HepG2 (cell line): ENCODE measurements at regions not wholly inside any gene's neighbourhood (a gene's known extent, or its start where the extent isn't known, plus 50 kb on each side); places are given as distances from the start of the nearest gene placed in this dataset.

Source experiments
- ATAC-seq: fragments of 200-7000 bp; cut with Tn5 transposase; 3 replicates; pipeline ENCODE4 v1.9.1; 2020; ENCODE audit warnings: mild to moderate bottlenecking, moderate library complexity
- BruUV-seq: library from RNA; stranded (reverse); fragments of 400-500 nt; replicated peaks from 2 replicates; lab custom pipeline; 2021; lab: Mats Ljungman, UMichigan
- CTCF ChIA-PET: fragments of 300-600 bp; formaldehyde crosslinking; extraction: SDS; loops from one replicate; lab custom pipeline; 2021; ENCODE audit warnings: low total read pairs, inconsistent platforms, low intra/inter-chr PET ratio; lab: Yijun Ruan, JAX
- POLR2A ChIA-PET: fragments of 350-600 bp; sonication (Branson Sonifier 250); formaldehyde crosslinking; loops from one replicate; lab custom pipeline; 2020; ENCODE audit warnings: antibody characterized with exemption, inconsistent platforms; lab: Yijun Ruan, JAX
- DNase-seq: peaks from one replicate; pipeline ENCODE4 v3.0.0-alpha.2; 2015; ENCODE audit warnings: low spot score
- FAIRE-seq: peaks from 3 replicates; lab custom pipeline; 2011; peaks lifted over from hg19 to GRCh38; lab: Jason Lieb, UNC
- H2AFZ ChIP-seq: one replicate; pipeline ENCODE4 v1.6.1; 2011; ENCODE audit warnings: low read length, inconsistent platforms
- H3K27ac ChIP-seq: fragments of 300-600 bp; 3 replicates; pipeline ENCODE4 v1.8.0; 2011; ENCODE audit warnings: mixed run types, mild to moderate bottlenecking, mixed read lengths, low read length, inconsistent platforms; ENCODE audit not compliant: insufficient read depth; ENCODE audit errors: extremely low read length
- H3K27me3 ChIP-seq, 2 experiments: fragments of 200-600 bp in 1 of 2; 2 replicates in 1 of 2; 3 replicates in 1 of 2; pipeline versions ENCODE4 v1.6.0 to v1.8.0; 2011; ENCODE audit warnings: low read length in 2 of 2, mild to moderate bottlenecking in 2 of 2, moderate library complexity in 2 of 2, inconsistent platforms in 1 of 2; ENCODE audit not compliant: insufficient read depth in 2 of 2, control insufficient read depth in 1 of 2
- H3K36me3 ChIP-seq, 2 experiments: fragments of 200-600 bp in 1 of 2; replicated peaks in 1 of 2; 2 replicates in 1 of 2; 3 replicates in 1 of 2; pipeline versions ENCODE4 v1.5.1 to v1.8.0; 2011; ENCODE audit warnings: low read length in 2 of 2, inconsistent platforms in 1 of 2; ENCODE audit not compliant: insufficient read depth in 2 of 2, control insufficient read depth in 1 of 2
- H3K4me1 ChIP-seq: 2 replicates; pipeline ENCODE4 v1.5.1; 2012; ENCODE audit warnings: low read length, inconsistent platforms; ENCODE audit not compliant: insufficient read depth
- H3K4me2 ChIP-seq: 2 replicates; pipeline ENCODE4 v1.6.0; 2011; ENCODE audit warnings: low read depth, low read length, inconsistent platforms
- H3K4me3 ChIP-seq, 3 experiments: fragments of 200-600 bp in 1 of 3; sonication (generic), shearing (Covaris generic) in 1 of 3; replicated peaks in 1 of 3; 2 replicates each; pipeline ENCODE4 v1.5.1; 2011 to 2016; ENCODE audit warnings: low read length in 3 of 3, inconsistent platforms in 2 of 3, low read depth in 2 of 3, mild to moderate bottlenecking in 2 of 3, control low read depth in 1 of 3, mixed read lengths in 1 of 3; ENCODE audit not compliant: insufficient read depth in 1 of 3
- H3K79me2 ChIP-seq: one replicate; pipeline ENCODE4 v1.6.1; 2011; ENCODE audit warnings: low read length, inconsistent platforms; ENCODE audit not compliant: insufficient read depth
- H3K9ac ChIP-seq: 2 replicates; pipeline ENCODE4 v1.6.0; 2011; ENCODE audit warnings: mild to moderate bottlenecking, low read depth, low read length, inconsistent platforms; ENCODE audit not compliant: insufficient read depth
- H3K9me3 ChIP-seq: 2 replicates; pipeline ENCODE4 v1.5.1; 2012; ENCODE audit warnings: mild to moderate bottlenecking, low read length
- H4K20me1 ChIP-seq: 2 replicates; pipeline ENCODE4 v1.6.0; 2011; ENCODE audit warnings: inconsistent platforms, mild to moderate bottlenecking, low read length, moderate library complexity; ENCODE audit not compliant: insufficient read depth
- FLYWCH1 ChIP-seq: sonication (generic); formaldehyde crosslinking; IDR thresholded peaks from 2 replicates; pipeline ENCODE4 v1.8.1; 2023; ENCODE audit warnings: mild to moderate bottlenecking, missing genetic modification reagents
- GABPB1 ChIP-seq: IDR thresholded peaks from 2 replicates; pipeline ENCODE4 v1.6.1; 2016; ENCODE audit warnings: mild to moderate bottlenecking, missing genetic modification reagents, moderate library complexity, missing compliant biosample characterization
- PRMT3 ChIP-seq: sonication (generic); formaldehyde crosslinking; IDR thresholded peaks from 2 replicates; pipeline ENCODE4 v1.8.1; 2022; ENCODE audit warnings: low read depth, mild to moderate bottlenecking, moderate library complexity, missing genetic modification reagents, borderline replicate concordance
- SMC3 ChIP-seq: IDR thresholded peaks from 2 replicates; pipeline ENCODE4 v1.6.1; 2011; ENCODE audit warnings: low read length, improper control_type of control experiment
- TBL1XR1 ChIP-seq: fragments of 150-350 bp; IDR thresholded peaks from 2 replicates; pipeline ENCODE4 v1.6.1; 2014; ENCODE audit warnings: borderline replicate concordance, low read length; ENCODE audit not compliant: partially characterized antibody
- ZBTB42 ChIP-seq: sonication (generic); formaldehyde crosslinking; IDR thresholded peaks from 2 replicates; pipeline ENCODE4 v1.5.0; 2020; ENCODE audit warnings: mild to moderate bottlenecking, missing genetic modification reagents
- ZIK1 ChIP-seq: sonication (generic); formaldehyde crosslinking; IDR thresholded peaks from 2 replicates; pipeline ENCODE4 v1.5.0; 2020; ENCODE audit warnings: mild to moderate bottlenecking, low read depth, missing genetic modification reagents, borderline replicate concordance
- ZNF235 ChIP-seq: sonication (generic); formaldehyde crosslinking; IDR thresholded peaks from 2 replicates; pipeline ENCODE4 v1.8.1; 2023; ENCODE audit warnings: mild to moderate bottlenecking, missing genetic modification reagents, borderline replicate concordance
- WGBS: methylation state at CpG from one replicate; pipeline ENCODE4 v1.1.6; 2017; ENCODE audit warnings: low lambda C conversion rate; 5-methylcytosine and 5-hydroxymethylcytosine counted together
- in situ Hi-C: cut with HindIII; loops from 2 replicates; pipeline ENCODE4 v1.10.0; 2017; ENCODE audit warnings: low pct_unique_long_range_greater_than_20kb; ENCODE audit not compliant: extremely low pct_ligation_motif_present
- intact Hi-C: fragments of 100-400 bp; cut with micrococcal nuclease; formaldehyde crosslinking; loops from one replicate; pipeline ENCODE4 v1.10.0; 2022; ENCODE audit not compliant: unreplicated experiment
- TF ChIP-seq, protein P1 (sequence below): sonication (generic); formaldehyde crosslinking; IDR thresholded peaks from 2 replicates; pipeline ENCODE4 v1.4.0; 2020; ENCODE audit warnings: low read depth, mild to moderate bottlenecking, missing genetic modification reagents

DNA sequence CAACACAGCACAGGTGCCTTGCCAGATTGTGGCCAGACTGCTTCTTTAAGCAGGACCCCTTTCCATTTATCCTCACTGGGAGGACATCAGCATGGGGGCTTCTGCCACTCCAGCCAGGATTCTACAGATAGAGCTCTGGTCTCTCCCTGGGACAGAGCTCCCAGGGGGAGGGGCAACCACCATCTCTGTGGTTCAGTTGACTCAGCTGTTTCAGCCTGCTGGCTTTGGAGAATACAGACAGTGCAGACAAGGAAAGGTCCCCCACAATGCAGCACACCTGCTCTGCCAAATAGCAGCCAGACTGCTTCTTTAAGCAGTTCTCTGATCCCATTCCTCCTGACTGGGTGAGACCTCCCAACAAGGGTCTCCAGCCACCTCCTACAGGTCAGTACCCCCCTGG lies 132.8 kb downstream of the OR2K2 start:
- FAIRE-seq, result no peak
- ChIA-PET CTCF (no interaction called here), POLR2A (no interaction called here)
- Histone ChIP-seq H4K20me1 (no peaks in the 10 kb centered on the region), H3K4me3 (no peak overlapping the region), H3K36me3 (no peaks in the 10 kb centered on the region), H3K4me1 (peaks cover 9% of the 10 kb centered on the region; the same call in 1 of the 2 replicates), H3K4me2 (no peak overlapping the region), H2AFZ (no peak overlapping the region), H3K27ac (no peak overlapping the region), H3K79me2 (no peaks in the 10 kb centered on the region), H3K9me3 (no peaks in the 10 kb centered on the region), H3K27me3 (no peaks in the 10 kb centered on the region; a peak in 1 of 5 replicates), H3K9ac (no peak overlapping the region)
- intact Hi-C loops, result no loop called here
- ATAC-seq, result no peak
- no peak for TF ChIP-seq PRMT3 (CRISPR knock-in tag)
- TF ChIP-seq FLYWCH1, result no peak
- in situ Hi-C loops, result no loop called here
- BruUV-seq, result no TSS peak
- DNase-seq, result no peak

DNA sequence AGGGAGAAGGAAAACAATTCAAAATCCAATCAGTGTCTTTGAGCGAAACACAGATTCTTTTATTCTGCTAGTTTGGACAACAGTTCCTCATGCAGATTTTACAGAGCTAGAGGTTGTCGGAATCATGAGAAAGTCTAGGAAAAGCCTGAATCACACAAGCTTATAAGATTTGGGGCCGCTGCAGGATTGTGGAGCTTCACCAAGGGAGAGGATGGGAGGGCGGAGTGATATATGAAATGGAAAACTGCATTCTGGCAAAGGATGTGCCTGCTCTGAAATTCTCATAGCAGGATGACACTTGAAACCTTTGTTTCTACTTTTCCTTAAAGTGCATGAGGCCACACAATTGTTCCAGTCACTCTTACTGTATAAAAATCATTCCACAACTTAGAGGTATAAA lies 134.3 kb downstream of the OR2K2 start:
- intact Hi-C loops (no loop called here), in situ Hi-C loops (no loop called here)
- H3K9me3 ChIP-seq, result no peaks in the 10 kb centered on the region
- H3K4me1 ChIP-seq, result peaks cover 9% of the 10 kb centered on the region; the same call in 1 of the 2 replicates
- H3K9ac ChIP-seq, result no peak overlapping the region
- H4K20me1 ChIP-seq, result no peaks in the 10 kb centered on the region
- no peak for TF ChIP-seq SMC3
- TF ChIP-seq GABPB1 (CRISPR knock-in tag), result no peak
- no peak for TF ChIP-seq ZIK1 (CRISPR knock-in tag)
- TF ChIP-seq TBL1XR1, result no peak
- TF ChIP-seq, protein P1, sequence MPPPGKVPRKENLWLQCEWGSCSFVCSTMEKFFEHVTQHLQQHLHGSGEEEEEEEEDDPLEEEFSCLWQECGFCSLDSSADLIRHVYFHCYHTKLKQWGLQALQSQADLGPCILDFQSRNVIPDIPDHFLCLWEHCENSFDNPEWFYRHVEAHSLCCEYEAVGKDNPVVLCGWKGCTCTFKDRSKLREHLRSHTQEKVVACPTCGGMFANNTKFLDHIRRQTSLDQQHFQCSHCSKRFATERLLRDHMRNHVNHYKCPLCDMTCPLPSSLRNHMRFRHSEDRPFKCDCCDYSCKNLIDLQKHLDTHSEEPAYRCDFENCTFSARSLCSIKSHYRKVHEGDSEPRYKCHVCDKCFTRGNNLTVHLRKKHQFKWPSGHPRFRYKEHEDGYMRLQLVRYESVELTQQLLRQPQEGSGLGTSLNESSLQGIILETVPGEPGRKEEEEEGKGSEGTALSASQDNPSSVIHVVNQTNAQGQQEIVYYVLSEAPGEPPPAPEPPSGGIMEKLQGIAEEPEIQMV (CRISPR knock-in tag), result no peak
- TF ChIP-seq ZNF235 (CRISPR knock-in tag), result no peak
- no peak for TF ChIP-seq ZBTB42 (CRISPR knock-in tag)
- no peaks in the 10 kb centered on the region; a peak in 1 of 5 replicates for H3K27me3 ChIP-seq
- POLR2A ChIA-PET, result no interaction called here
- no peak overlapping the region for H3K4me2 ChIP-seq
- no peak overlapping the region for H3K4me3 ChIP-seq
- BruUV-seq, result no TSS peak
- no peaks in the 10 kb centered on the region for H3K79me2 ChIP-seq
- ATAC-seq, result no peak
- DNase-seq, result no peak
- 30% methylated on average over 4 of the region's 4 CpGs for WGBS
- no peak overlapping the region for H2AFZ ChIP-seq
- H3K36me3 ChIP-seq, result no peaks in the 10 kb centered on the region
- FAIRE-seq, result no peak
- no peak overlapping the region for H3K27ac ChIP-seq
- CTCF ChIA-PET, result no interaction called here
